Prostate gland (tissue), 2 donors: ENCODE measurements at regions not wholly inside any gene's neighbourhood (a gene's known extent, or its start where the extent isn't known, plus 50 kb on each side); places are given as distances from the start of the nearest gene placed in this dataset.

Experiments used
- CTCF ChIP-seq, 4 experiments: fragments of 200-600 bp in 2 of 4; fragments of 450-650 bp in 2 of 4; sonication (generic) in 2 of 4; IDR thresholded peaks; 1 replicate in 3 of 4; 2 replicates in 1 of 4; pipeline ENCODE4 v1.5.1; 2016 to 2019; ENCODE audit warnings: antibody characterized with exemption in 4 of 4, mild to moderate bottlenecking in 2 of 4, moderate library complexity in 2 of 4
- POLR2A ChIP-seq: fragments of 450-650 bp; IDR thresholded peaks from one replicate; pipeline ENCODE4 v1.6.1; 2016; ENCODE audit warnings: antibody characterized with exemption, mild to moderate bottlenecking

GRCh38 chr9:117492476-117492875 is 77.6 kb upstream of the ASTN2 start:
- no peak for TF ChIP-seq POLR2A
- TF ChIP-seq CTCF (IDR thresholded peaks at IDR 0.05), result no peak
